Gastrocnemius medialis (tissue), 4 donors: ENCODE measurements at regions not wholly inside any gene's neighbourhood (a gene's known extent, or its start where the extent isn't known, plus 50 kb on each side); places are given as distances from the start of the nearest gene placed in this dataset.

ENCODE experiments used
- POLR2A ChIP-seq, 2 donors: fragments of 450-650 bp; IDR thresholded peaks; one replicate each; pipeline ENCODE4 v1.6.1; 2017; ENCODE audit warnings: antibody characterized with exemption in 2 of 2, mild to moderate bottlenecking in 2 of 2, moderate library complexity in 2 of 2
- TF ChIP-seq, protein P1 (sequence below), 5 experiments: fragments of 450-650 bp in 3 of 5; fragments of 200-600 bp in 2 of 5; sonication (generic) in 2 of 5; IDR thresholded peaks in 4 of 5; conservative IDR thresholded peaks in 1 of 5; 1 replicate in 4 of 5; 2 replicates in 1 of 5; pipeline ENCODE4 v1.5.1; 2016 to 2019; ENCODE audit warnings: antibody characterized with exemption in 5 of 5, mild to moderate bottlenecking in 3 of 5, moderate library complexity in 3 of 5

DNA sequence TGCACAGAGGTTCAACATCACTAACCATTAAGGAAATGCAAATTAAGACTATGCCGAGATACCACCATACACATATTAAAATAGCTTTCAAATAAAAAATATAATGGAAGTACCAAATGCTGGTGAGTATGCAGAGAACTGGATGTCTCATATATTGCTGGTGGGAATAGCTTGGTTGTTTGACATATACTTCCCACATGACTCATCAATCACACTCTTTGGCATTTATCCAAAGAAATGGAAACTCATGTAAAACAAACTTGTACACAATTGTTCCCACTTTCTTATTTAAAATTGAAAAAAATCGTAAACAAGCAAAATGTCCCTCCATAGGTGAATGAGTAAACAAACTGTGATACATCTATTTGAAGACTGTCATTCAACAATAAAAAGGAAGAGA is 982.6 kb upstream of the ATXN8OS start:
- TF ChIP-seq POLR2A (IDR thresholded peaks at IDR 0.05) = no peak
- TF ChIP-seq, protein P1, sequence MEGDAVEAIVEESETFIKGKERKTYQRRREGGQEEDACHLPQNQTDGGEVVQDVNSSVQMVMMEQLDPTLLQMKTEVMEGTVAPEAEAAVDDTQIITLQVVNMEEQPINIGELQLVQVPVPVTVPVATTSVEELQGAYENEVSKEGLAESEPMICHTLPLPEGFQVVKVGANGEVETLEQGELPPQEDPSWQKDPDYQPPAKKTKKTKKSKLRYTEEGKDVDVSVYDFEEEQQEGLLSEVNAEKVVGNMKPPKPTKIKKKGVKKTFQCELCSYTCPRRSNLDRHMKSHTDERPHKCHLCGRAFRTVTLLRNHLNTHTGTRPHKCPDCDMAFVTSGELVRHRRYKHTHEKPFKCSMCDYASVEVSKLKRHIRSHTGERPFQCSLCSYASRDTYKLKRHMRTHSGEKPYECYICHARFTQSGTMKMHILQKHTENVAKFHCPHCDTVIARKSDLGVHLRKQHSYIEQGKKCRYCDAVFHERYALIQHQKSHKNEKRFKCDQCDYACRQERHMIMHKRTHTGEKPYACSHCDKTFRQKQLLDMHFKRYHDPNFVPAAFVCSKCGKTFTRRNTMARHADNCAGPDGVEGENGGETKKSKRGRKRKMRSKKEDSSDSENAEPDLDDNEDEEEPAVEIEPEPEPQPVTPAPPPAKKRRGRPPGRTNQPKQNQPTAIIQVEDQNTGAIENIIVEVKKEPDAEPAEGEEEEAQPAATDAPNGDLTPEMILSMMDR (IDR thresholded peaks at IDR 0.05 in 4 of 5, conservative IDR thresholded peaks at IDR 0.05 in 1 of 5) = no peak
